Calu3 (cell line): ENCODE measurements at regions not wholly inside any gene's neighbourhood (a gene's known extent, or its start where the extent isn't known, plus 50 kb on each side); places are given as distances from the start of the nearest gene placed in this dataset.

Experiments used
- BruUV-seq: library from RNA; stranded (reverse); fragments of 400-500 nt; replicated peaks from 2 replicates; lab custom pipeline; 2021; lab: Mats Ljungman, UMichigan
- CTCF ChIA-PET: fragments of 300-600 bp; sonication (Branson Sonifier 250); formaldehyde crosslinking; loops from one replicate; lab custom pipeline; 2022; ENCODE audit warnings: antibody characterized with exemption; lab: Charles Lee
- DNase-seq: peaks from one replicate; pipeline ENCODE4 v3.0.0; 2022
- H3K27ac Mint-ChIP-seq: one replicate; pipeline ENCODE4 v1.8.0; 2022; ENCODE audit warnings: mixed read lengths; ENCODE audit not compliant: unreplicated experiment
- H3K27me3 Mint-ChIP-seq: one replicate; pipeline ENCODE4 v1.8.0; 2022; ENCODE audit warnings: mixed read lengths; ENCODE audit not compliant: unreplicated experiment
- H3K36me3 Mint-ChIP-seq: one replicate; pipeline ENCODE4 v1.8.0; 2022; ENCODE audit warnings: mild to moderate bottlenecking, moderate library complexity, mixed read lengths; ENCODE audit not compliant: insufficient read depth, unreplicated experiment
- H3K4me1 Mint-ChIP-seq: one replicate; pipeline ENCODE4 v1.8.0; 2022; ENCODE audit warnings: mild to moderate bottlenecking, low read depth, mixed read lengths; ENCODE audit not compliant: unreplicated experiment
- H3K4me3 Mint-ChIP-seq: one replicate; pipeline ENCODE4 v1.8.0; 2022; ENCODE audit warnings: mild to moderate bottlenecking, low read depth, moderate library complexity, mixed read lengths; ENCODE audit not compliant: unreplicated experiment
- H3K9me3 Mint-ChIP-seq: one replicate; pipeline ENCODE4 v1.8.0; 2022; ENCODE audit warnings: low read depth, mixed read lengths; ENCODE audit not compliant: unreplicated experiment
- CTCF ChIP-seq: fragments of 200-600 bp; IDR thresholded peaks from one replicate; pipeline ENCODE4 v1.8.0; 2022; ENCODE audit warnings: antibody characterized with exemption; ENCODE audit not compliant: unreplicated experiment
- intact Hi-C: fragments of 100-400 bp; cut with micrococcal nuclease; formaldehyde crosslinking; loops from one replicate; pipeline ENCODE4 v1.10.0; 2022; ENCODE audit not compliant: unreplicated experiment

- H3K4me1 Mint-ChIP-seq, result peaks cover 55% of the 10 kb centered on the region
- BruUV-seq, result no TSS peak
- no peak for TF ChIP-seq CTCF
- peak overlapping the region; percentile 46 for H3K27ac Mint-ChIP-seq
- CTCF ChIA-PET, result interaction anchor here (0.5 to 2.0 kb wide), 5 partner anchors 10 to 74 kb away, joined by 3 to 10 read pairs (median 5); no protein-coding TSS in a partner anchor
- DNase-seq, result no peak
- intact Hi-C loops, result loop anchor here (1.0 kb wide), 1 partner anchor 11 kb away; no protein-coding TSS in a partner anchor
- H3K4me3 Mint-ChIP-seq, result no peak overlapping the region
- H3K36me3 Mint-ChIP-seq, result no peaks in the 10 kb centered on the region
- H3K9me3 Mint-ChIP-seq, result peaks cover 2% of the 10 kb centered on the region
- no peaks in the 10 kb centered on the region for H3K27me3 Mint-ChIP-seq
These were observed 93.6 kb downstream of the ARF6 start for GRCh38 chr14:49986343-49987014.

GRCh38 chr14:49988080-49988990, 95.5 kb downstream of the ARF6 start:
- intact Hi-C loops, result no loop called here
- no peak overlapping the region for H3K4me3 Mint-ChIP-seq
- CTCF ChIA-PET, result interaction anchor here (0.7 kb wide), 1 partner anchor 16 kb away, joined by 3 read pairs; no protein-coding TSS in a partner anchor
- no peaks in the 10 kb centered on the region for H3K9me3 Mint-ChIP-seq
- peaks cover 59% of the 10 kb centered on the region for H3K4me1 Mint-ChIP-seq
- BruUV-seq, result no TSS peak
- TF ChIP-seq CTCF, result no peak
- no peaks in the 10 kb centered on the region for H3K36me3 Mint-ChIP-seq
- H3K27ac Mint-ChIP-seq, result peak overlapping the region; percentile 46
- H3K27me3 Mint-ChIP-seq, result no peaks in the 10 kb centered on the region
- DNase-seq, result no peak

GRCh38 chr14:49989966-49990365, 97.1 kb downstream of the ARF6 start:
- no peak for DNase-seq
- no peaks in the 10 kb centered on the region for H3K9me3 Mint-ChIP-seq
- CTCF ChIA-PET, result interaction anchor here (0.6 to 1.5 kb wide), 5 partner anchors 9 to 126 kb away, joined by 3 read pairs; no protein-coding TSS in a partner anchor

More at GRCh38 chr14:49989966-49990365, 97.1 kb downstream of the ARF6 start:
- Mint-ChIP-seq H3K27me3 (no peaks in the 10 kb centered on the region), H3K36me3 (no peaks in the 10 kb centered on the region), H3K4me1 (peaks cover 50% of the 10 kb centered on the region), H3K27ac (peak overlapping the region; percentile 55), H3K4me3 (no peak overlapping the region)
- BruUV-seq, result no TSS peak
- intact Hi-C loops, result no loop called here
- no peak for TF ChIP-seq CTCF
